GM12891 (cell line): ENCODE measurements at regions not wholly inside any gene's neighbourhood (a gene's known extent, or its start where the extent isn't known, plus 50 kb on each side); places are given as distances from the start of the nearest gene placed in this dataset.

Source experiments
- PAX5 ChIP-seq: IDR thresholded peaks from 2 replicates; pipeline ENCODE4 v1.6.1; 2011; ENCODE audit warnings: low read length, moderate library complexity, mild to moderate bottlenecking; ENCODE audit not compliant: insufficient read depth, severe bottlenecking
- POLR2A ChIP-seq: IDR thresholded peaks from 2 replicates; pipeline ENCODE4 v1.6.1; 2011; ENCODE audit warnings: low read depth, low read length, control low read depth
- POLR2AphosphoS5 ChIP-seq: IDR thresholded peaks from 2 replicates; pipeline ENCODE4 v1.6.1; 2011; ENCODE audit warnings: low read depth, low read length, control low read depth
- POU2F2 ChIP-seq: IDR thresholded peaks from 2 replicates; pipeline ENCODE4 v1.6.1; 2011; ENCODE audit warnings: low read depth, mild to moderate bottlenecking, control low read depth, low read length, moderate library complexity
- SPI1 ChIP-seq: IDR thresholded peaks from 2 replicates; pipeline ENCODE4 v1.6.1; 2011; ENCODE audit warnings: low read depth, low read length, control low read depth
- TAF1 ChIP-seq: IDR thresholded peaks from 2 replicates; pipeline ENCODE4 v1.6.1; 2011; ENCODE audit warnings: low read depth, low read length, control low read depth

- TF ChIP-seq POLR2A, result no peak
- no peak for TF ChIP-seq POLR2AphosphoS5
- TF ChIP-seq TAF1, result no peak
- TF ChIP-seq SPI1, result no peak
- TF ChIP-seq POU2F2, result no peak
- no peak for TF ChIP-seq PAX5
Observed at GRCh38 chr4:11548597-11549082, 119.9 kb upstream of the HS3ST1 start.
